GM23338 (cell line): ENCODE measurements at regions not wholly inside any gene's neighbourhood (a gene's known extent, or its start where the extent isn't known, plus 50 kb on each side); places are given as distances from the start of the nearest gene placed in this dataset.

ENCODE experiments used
- ATAC-seq: fragments of 200-7000 bp; cut with Tn5 transposase; 3 replicates; pipeline ENCODE4 v1.9.1; 2020
- DNase-seq: peaks from one replicate; pipeline ENCODE4 v3.0.0-alpha.2; 2015; ENCODE audit warnings: low spot score
- H2AFZ ChIP-seq: fragments of 200-600 bp; sonication (generic); 2 replicates; pipeline ENCODE4 v1.8.0; 2016; ENCODE audit warnings: antibody characterized with exemption, mild to moderate bottlenecking, moderate library complexity
- H3F3A ChIP-seq: fragments of 200-600 bp; sonication (generic); replicated peaks from 2 replicates; pipeline ENCODE4 v1.8.0; 2017; ENCODE audit warnings: antibody characterized with exemption, mixed run types, low read depth
- H3K27ac ChIP-seq: fragments of 200-600 bp; sonication (generic); 2 replicates; pipeline ENCODE4 v1.6.1; 2016; ENCODE audit warnings: low read depth
- H3K27me3 ChIP-seq: fragments of 200-600 bp; sonication (generic); 2 replicates; pipeline ENCODE4 v1.8.0; 2016; ENCODE audit warnings: mild to moderate bottlenecking, mixed run types, moderate library complexity; ENCODE audit not compliant: insufficient read depth
- H3K36me3 ChIP-seq: fragments of 200-600 bp; sonication (generic); 2 replicates; pipeline ENCODE4 v1.8.0; 2016; ENCODE audit warnings: mild to moderate bottlenecking; ENCODE audit not compliant: insufficient read depth
- H3K4me1 ChIP-seq: fragments of 200-600 bp; sonication (generic); 2 replicates; pipeline ENCODE4 v1.8.0; 2016; ENCODE audit warnings: mild to moderate bottlenecking, moderate library complexity; ENCODE audit not compliant: insufficient read depth
- H3K4me2 ChIP-seq: fragments of 200-600 bp; sonication (generic); 2 replicates; pipeline ENCODE4 v1.7.1; 2017; ENCODE audit warnings: mixed run types
- H3K4me3 ChIP-seq: fragments of 200-600 bp; sonication (generic); 2 replicates; pipeline ENCODE4 v1.6.1; 2016; ENCODE audit warnings: mixed run types
- H3K79me2 ChIP-seq: fragments of 200-600 bp; sonication (generic); replicated peaks from 2 replicates; pipeline ENCODE4 v1.8.0; 2017; ENCODE audit warnings: mild to moderate bottlenecking; ENCODE audit not compliant: insufficient read depth
- H3K9me2 ChIP-seq: fragments of 200-600 bp; sonication (generic); 2 replicates; pipeline ENCODE4 v1.8.0; 2017; ENCODE audit not compliant: insufficient read depth
- H4K20me1 ChIP-seq: fragments of 200-600 bp; sonication (generic); replicated peaks from 2 replicates; pipeline ENCODE4 v1.8.0; 2017; ENCODE audit warnings: mild to moderate bottlenecking; ENCODE audit not compliant: insufficient read depth
- H3K27ac Mint-ChIP-seq: 2 replicates; pipeline ENCODE4 v1.8.0; 2020; ENCODE audit warnings: inconsistent platforms, mild to moderate bottlenecking, moderate library complexity, mixed read lengths
- H3K27me3 Mint-ChIP-seq: 3 replicates; pipeline ENCODE4 v1.8.0; 2022; ENCODE audit warnings: low read depth, mild to moderate bottlenecking, moderate library complexity, mixed read lengths, inconsistent platforms; ENCODE audit not compliant: insufficient read depth, poor library complexity
- H3K36me3 Mint-ChIP-seq: 3 replicates; pipeline ENCODE4 v1.8.0; 2021; ENCODE audit warnings: low read depth, mild to moderate bottlenecking, inconsistent platforms, moderate library complexity, mixed read lengths
- H3K4me1 Mint-ChIP-seq: 3 replicates; pipeline ENCODE4 v1.8.0; 2020; ENCODE audit warnings: mild to moderate bottlenecking, inconsistent platforms, mixed read lengths
- H3K4me3 Mint-ChIP-seq: 3 replicates; pipeline ENCODE4 v1.8.0; 2021; ENCODE audit warnings: moderate library complexity, mild to moderate bottlenecking, inconsistent platforms, mixed read lengths
- H3K9me3 Mint-ChIP-seq: 3 replicates; pipeline ENCODE4 v1.8.0; 2020; ENCODE audit warnings: moderate library complexity, mild to moderate bottlenecking, inconsistent platforms, mixed read lengths
- CREB1 ChIP-seq: fragments of 250-450 bp; sonication (Bioruptor Pico); IDR thresholded peaks from 2 replicates; pipeline ENCODE4 v1.5.0; 2020; ENCODE audit warnings: low read depth, mild to moderate bottlenecking, moderate library complexity
- CTCF ChIP-seq, 2 experiments: fragments of 200-600 bp in 1 of 2; sonication (generic) in 1 of 2; conservative IDR thresholded peaks; 2 replicates each; pipeline versions ENCODE4 v1.5.1 to v1.6.1; 2016 to 2017; ENCODE audit warnings: antibody characterized with exemption in 2 of 2, low read depth in 2 of 2, mild to moderate bottlenecking in 2 of 2, moderate library complexity in 1 of 2
- ETS1 ChIP-seq: IDR thresholded peaks from 2 replicates; pipeline ENCODE4 v1.6.1; 2016; ENCODE audit warnings: antibody characterized with exemption
- EZH2 ChIP-seq: fragments of 200-600 bp; sonication (generic); IDR thresholded peaks from one replicate; pipeline ENCODE4 v1.8.0; 2017; ENCODE audit warnings: antibody characterized with exemption, mild to moderate bottlenecking, low read depth; ENCODE audit not compliant: unreplicated experiment
- EZH2phosphoT487 ChIP-seq: fragments of 200-600 bp; sonication (generic); IDR thresholded peaks from one replicate; pipeline ENCODE4 v1.8.1; 2018; ENCODE audit warnings: antibody characterized with exemption; ENCODE audit not compliant: unreplicated experiment
- JUNB ChIP-seq: IDR thresholded peaks from one replicate; pipeline ENCODE4 v1.6.1; 2016; ENCODE audit warnings: antibody characterized with exemption; ENCODE audit not compliant: unreplicated experiment
- NANOG ChIP-seq: IDR thresholded peaks from 2 replicates; pipeline ENCODE4 v1.6.1; 2016; ENCODE audit warnings: antibody characterized with exemption, borderline replicate concordance
- POLR2AphosphoS5 ChIP-seq: IDR thresholded peaks from 2 replicates; pipeline ENCODE4 v1.6.1; 2016; ENCODE audit warnings: antibody characterized with exemption, low read depth
- REST ChIP-seq: IDR thresholded peaks from one replicate; pipeline ENCODE4 v1.6.1; 2018; ENCODE audit warnings: antibody characterized with exemption; ENCODE audit not compliant: unreplicated experiment
- STAT1 ChIP-seq: IDR thresholded peaks from one replicate; pipeline ENCODE4 v1.6.1; 2016; ENCODE audit warnings: antibody characterized with exemption; ENCODE audit not compliant: unreplicated experiment
- ZNF114 ChIP-seq: fragments of 250-450 bp; sonication (Bioruptor Pico); IDR thresholded peaks from 2 replicates; pipeline ENCODE4 v1.5.0; 2020; ENCODE audit warnings: mild to moderate bottlenecking, moderate library complexity
- ZNF331 ChIP-seq: fragments of 250-450 bp; sonication (Bioruptor Pico); IDR thresholded peaks from 2 replicates; pipeline ENCODE4 v1.5.0; 2020; ENCODE audit warnings: low read depth, mild to moderate bottlenecking, moderate library complexity
- ZNF462 ChIP-seq: fragments of 250-450 bp; sonication (Bioruptor Pico); IDR thresholded peaks from 2 replicates; pipeline ENCODE4 v1.5.0; 2020; ENCODE audit warnings: mild to moderate bottlenecking, moderate library complexity

- Histone ChIP-seq H3K4me1 (peaks cover 6% of the 10 kb centered on the region; the same call in 1 of the 2 replicates), H3K27ac (no peak overlapping the region), H4K20me1 (no peaks in the 10 kb centered on the region), H3K36me3 (no peaks in the 10 kb centered on the region), H3K79me2 (no peaks in the 10 kb centered on the region), H3K27me3 (no peaks in the 10 kb centered on the region), H3F3A (no peaks in the 10 kb centered on the region), H3K4me2 (no peak overlapping the region), H3K9me2 (peaks cover 3% of the 10 kb centered on the region; the same call in 1 of the 2 replicates), H3K4me3 (no peak overlapping the region), H2AFZ (no peak overlapping the region)
- no peak for ATAC-seq
- H3K9me3 Mint-ChIP-seq, result no peaks in the 10 kb centered on the region; the same call in 2 of the 3 replicates
- H3K4me1 Mint-ChIP-seq, result no peaks in the 10 kb centered on the region
- H3K4me3 Mint-ChIP-seq, result no peak overlapping the region
- TF ChIP-seq ZNF114 (CRISPR knock-in tag) (no peak), JUNB (no peak), ZNF462 (no peak), ZNF331 (CRISPR knock-in tag) (no peak), NANOG (no peak), CREB1 (CRISPR knock-in tag) (no peak), CTCF (conservative IDR thresholded peaks at IDR 0.05; ENCODE audit: low read depth in 2 of 2) (no peak), ETS1 (no peak), EZH2 (no peak), EZH2phosphoT487 (no peak), POLR2AphosphoS5 (no peak), REST (no peak), STAT1 (no peak)
- peaks cover under 1% of the 10 kb centered on the region; the same call in 2 of the 3 replicates for H3K36me3 Mint-ChIP-seq
- no peak overlapping the region for H3K27ac Mint-ChIP-seq
- no peaks in the 10 kb centered on the region for H3K27me3 Mint-ChIP-seq
- no peak for DNase-seq
Observed at GRCh38 chr12:58647495-58647894, 272.8 kb downstream of the LRIG3 start.
